ENCODE measurements at regions not wholly inside any gene's neighbourhood (a gene's known extent, or its start where the extent isn't known, plus 50 kb on each side); places are given as distances from the start of the nearest gene placed in this dataset.

DNA sequence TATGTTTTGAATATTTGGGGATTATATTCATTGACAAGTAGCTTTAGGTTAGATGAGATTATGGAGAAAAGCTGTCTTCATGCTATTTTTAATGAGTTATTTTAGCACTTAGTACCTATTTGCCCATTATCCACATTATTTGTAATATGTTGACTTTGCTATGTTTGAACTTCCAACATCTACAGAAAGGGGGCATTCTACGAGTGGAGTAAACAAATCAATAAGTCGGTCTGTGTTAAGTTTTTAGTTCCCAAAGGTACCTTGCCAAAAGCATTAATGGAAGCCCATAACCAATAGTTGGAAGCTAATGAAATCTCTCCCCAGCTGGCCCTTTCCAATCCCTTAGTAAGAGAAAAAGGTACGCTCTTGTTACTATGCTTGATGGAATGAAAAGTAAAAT is 250.0 kb upstream of the E2F7 start:
- no peaks in the 10 kb centered on the region for H3K36me3 Mint-ChIP-seq (ENCODE audit: insufficient read depth, unreplicated experiment)
- intact Hi-C loops (cut with micrococcal nuclease), result no loop called here
- H3K27ac Mint-ChIP-seq (ENCODE audit: low read depth, unreplicated experiment), result no peak overlapping the region
- no peaks in the 10 kb centered on the region for H3K4me1 Mint-ChIP-seq (ENCODE audit: insufficient read depth, unreplicated experiment)
- H3K27me3 Mint-ChIP-seq (ENCODE audit: insufficient read depth, unreplicated experiment), result no peaks in the 10 kb centered on the region
- BruUV-seq (replicated peaks), result no TSS peak
- no peak overlapping the region for H3K4me3 Mint-ChIP-seq (ENCODE audit: unreplicated experiment)
- ChIA-PET POLR2A (no interaction called here), CTCF (interaction anchor here (1.0 to 4.4 kb wide), 4 partner anchors 8 to 24 kb away, joined by 3 to 34 read pairs (median 4); no protein-coding TSS in a partner anchor)
- no peaks in the 10 kb centered on the region for H3K9me3 Mint-ChIP-seq (ENCODE audit: unreplicated experiment)
- no peak for DNase-seq (ENCODE audit: unreplicated experiment)
- TF ChIP-seq, protein P1, sequence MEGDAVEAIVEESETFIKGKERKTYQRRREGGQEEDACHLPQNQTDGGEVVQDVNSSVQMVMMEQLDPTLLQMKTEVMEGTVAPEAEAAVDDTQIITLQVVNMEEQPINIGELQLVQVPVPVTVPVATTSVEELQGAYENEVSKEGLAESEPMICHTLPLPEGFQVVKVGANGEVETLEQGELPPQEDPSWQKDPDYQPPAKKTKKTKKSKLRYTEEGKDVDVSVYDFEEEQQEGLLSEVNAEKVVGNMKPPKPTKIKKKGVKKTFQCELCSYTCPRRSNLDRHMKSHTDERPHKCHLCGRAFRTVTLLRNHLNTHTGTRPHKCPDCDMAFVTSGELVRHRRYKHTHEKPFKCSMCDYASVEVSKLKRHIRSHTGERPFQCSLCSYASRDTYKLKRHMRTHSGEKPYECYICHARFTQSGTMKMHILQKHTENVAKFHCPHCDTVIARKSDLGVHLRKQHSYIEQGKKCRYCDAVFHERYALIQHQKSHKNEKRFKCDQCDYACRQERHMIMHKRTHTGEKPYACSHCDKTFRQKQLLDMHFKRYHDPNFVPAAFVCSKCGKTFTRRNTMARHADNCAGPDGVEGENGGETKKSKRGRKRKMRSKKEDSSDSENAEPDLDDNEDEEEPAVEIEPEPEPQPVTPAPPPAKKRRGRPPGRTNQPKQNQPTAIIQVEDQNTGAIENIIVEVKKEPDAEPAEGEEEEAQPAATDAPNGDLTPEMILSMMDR (IDR thresholded peaks at IDR 0.05; ENCODE audit: unreplicated experiment), result no peak

DNA sequence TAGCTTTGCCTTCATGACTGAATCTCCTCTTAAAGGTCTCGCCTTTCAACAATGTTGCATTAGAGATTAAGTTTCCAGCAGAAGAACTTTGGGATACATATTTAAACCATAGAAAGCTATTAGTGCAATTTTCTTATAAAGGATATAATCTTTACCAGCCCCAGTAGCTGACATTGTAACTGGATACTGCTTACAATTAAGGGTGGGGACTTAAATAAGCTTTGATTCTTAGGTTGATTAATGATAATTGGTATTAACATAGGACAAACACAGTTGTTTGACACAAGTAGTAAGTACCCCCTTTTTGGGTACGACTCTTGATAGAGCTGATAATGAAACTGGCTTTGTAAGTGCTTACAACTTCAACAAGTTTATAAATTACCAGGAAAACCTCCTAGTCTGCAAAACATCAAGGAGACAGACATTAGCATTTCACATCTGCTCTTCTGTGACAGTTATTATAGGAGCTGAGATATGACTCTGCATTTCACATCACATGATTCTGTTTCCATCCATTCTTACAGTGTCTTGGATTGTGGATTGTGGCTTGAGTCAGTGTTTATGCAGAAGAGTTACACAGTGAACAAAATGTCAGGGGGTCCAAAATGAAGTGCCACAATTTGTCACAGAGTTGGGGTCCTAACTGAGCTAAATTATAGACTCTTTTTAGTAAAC is 249.1 kb upstream of the E2F7 start:
- Mint-ChIP-seq H3K4me1 (ENCODE audit: insufficient read depth, unreplicated experiment) (no peaks in the 10 kb centered on the region), H3K27ac (ENCODE audit: low read depth, unreplicated experiment) (no peak overlapping the region), H3K4me3 (ENCODE audit: unreplicated experiment) (no peak overlapping the region), H3K27me3 (ENCODE audit: insufficient read depth, unreplicated experiment) (no peaks in the 10 kb centered on the region), H3K36me3 (ENCODE audit: insufficient read depth, unreplicated experiment) (no peaks in the 10 kb centered on the region), H3K9me3 (ENCODE audit: unreplicated experiment) (no peaks in the 10 kb centered on the region)
- TF ChIP-seq, protein P1 (IDR thresholded peaks at IDR 0.05; ENCODE audit: unreplicated experiment), result no peak
- CTCF ChIA-PET, result interaction anchor here (0.6 to 4.4 kb wide), 5 partner anchors 9 to 216 kb away, joined by 3 to 34 read pairs (median 3); no protein-coding TSS in a partner anchor
- POLR2A ChIA-PET, result no interaction called here
- DNase-seq (ENCODE audit: unreplicated experiment), result no peak
- intact Hi-C loops (cut with micrococcal nuclease), result no loop called here
- no TSS peak for BruUV-seq (replicated peaks)

DNA sequence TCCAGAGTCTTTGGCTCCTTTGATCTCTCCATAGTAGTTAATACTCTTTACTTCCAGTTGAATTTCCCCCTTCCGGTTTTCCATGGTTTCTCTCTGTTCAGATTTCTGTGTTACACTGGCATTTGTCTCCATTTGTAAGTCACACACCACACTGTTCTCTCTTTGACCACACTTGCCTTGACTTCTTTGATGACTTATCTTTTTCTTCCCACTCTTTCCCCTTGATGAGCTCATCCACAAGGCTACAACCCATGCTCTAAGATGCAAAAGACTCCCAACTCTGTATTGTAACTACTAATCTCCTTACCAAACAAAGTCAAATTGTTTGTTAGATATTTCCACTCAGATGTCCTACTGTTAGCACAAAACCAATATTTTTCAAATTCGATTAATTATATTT is 242.7 kb upstream of the E2F7 start:
- DNase-seq (ENCODE audit: unreplicated experiment), result no peak
- Mint-ChIP-seq H3K36me3 (ENCODE audit: insufficient read depth, unreplicated experiment) (no peaks in the 10 kb centered on the region), H3K9me3 (ENCODE audit: unreplicated experiment) (no peaks in the 10 kb centered on the region), H3K27ac (ENCODE audit: low read depth, unreplicated experiment) (no peak overlapping the region), H3K4me1 (ENCODE audit: insufficient read depth, unreplicated experiment) (no peaks in the 10 kb centered on the region), H3K27me3 (ENCODE audit: insufficient read depth, unreplicated experiment) (no peaks in the 10 kb centered on the region), H3K4me3 (ENCODE audit: unreplicated experiment) (no peak overlapping the region)
- CTCF ChIA-PET, result interaction anchor here (0.7 kb wide), 1 partner anchor 259 kb away, joined by 4 read pairs; no protein-coding TSS in a partner anchor
- no TSS peak for BruUV-seq (replicated peaks)
- POLR2A ChIA-PET, result no interaction called here
- intact Hi-C loops (cut with micrococcal nuclease), result no loop called here
- TF ChIP-seq, protein P1 (IDR thresholded peaks at IDR 0.05; ENCODE audit: unreplicated experiment), result no peak

DNA sequence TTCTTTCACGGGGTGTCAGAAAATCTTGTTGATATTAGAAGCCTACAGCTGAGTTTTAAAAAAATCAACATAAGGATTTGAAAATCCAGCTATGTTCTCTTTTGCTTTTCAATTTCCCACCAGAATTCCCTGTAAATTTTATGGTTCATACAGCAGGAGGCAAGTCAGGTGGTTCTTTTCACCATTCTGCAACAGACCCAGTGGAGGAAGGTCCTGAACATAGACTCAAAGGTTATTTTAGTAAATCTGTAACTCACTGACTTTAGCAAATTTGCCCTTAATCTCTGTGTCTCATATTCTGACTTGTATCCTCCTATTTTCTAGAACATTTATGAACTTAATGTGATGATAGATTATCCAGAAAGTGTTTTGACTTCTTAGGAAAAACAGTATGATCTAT is 235.4 kb upstream of the E2F7 start:
- intact Hi-C loops (cut with micrococcal nuclease), result no loop called here
- Mint-ChIP-seq H3K9me3 (ENCODE audit: unreplicated experiment) (no peaks in the 10 kb centered on the region), H3K27ac (ENCODE audit: low read depth, unreplicated experiment) (peak overlapping the region; percentile 33), H3K36me3 (ENCODE audit: insufficient read depth, unreplicated experiment) (no peaks in the 10 kb centered on the region), H3K4me1 (ENCODE audit: insufficient read depth, unreplicated experiment) (peaks cover 20% of the 10 kb centered on the region), H3K27me3 (ENCODE audit: insufficient read depth, unreplicated experiment) (no peaks in the 10 kb centered on the region), H3K4me3 (ENCODE audit: unreplicated experiment) (no peak overlapping the region)
- ChIA-PET POLR2A (interaction anchor here (0.7 to 1.0 kb wide), 2 partner anchors 20 to 368 kb away, joined by 3 to 4 read pairs; no protein-coding TSS in a partner anchor), CTCF (interaction anchor here (0.7 to 1.2 kb wide), 3 partner anchors 24 to 251 kb away, joined by 3 to 6 read pairs (median 5); no protein-coding TSS in a partner anchor)
- TF ChIP-seq, protein P1 (IDR thresholded peaks at IDR 0.05; ENCODE audit: unreplicated experiment), result no peak
- no peak for DNase-seq (ENCODE audit: unreplicated experiment)
- BruUV-seq (replicated peaks), result no TSS peak
